Sigmoid colon (tissue), 4 donors: ENCODE measurements at regions not wholly inside any gene's neighbourhood (a gene's known extent, or its start where the extent isn't known, plus 50 kb on each side); places are given as distances from the start of the nearest gene placed in this dataset.

ENCODE experiments used
- EP300 ChIP-seq, 4 donors: sonication (generic); formaldehyde crosslinking; IDR thresholded peaks; one replicate each; pipeline ENCODE4 v1.6.1; 2017; ENCODE audit warnings: antibody characterized with exemption in 4 of 4
- POLR2AphosphoS5 ChIP-seq, 4 donors: sonication (generic); formaldehyde crosslinking; IDR thresholded peaks; one replicate each; pipeline ENCODE4 v1.6.1; 2017; ENCODE audit warnings: antibody characterized with exemption in 4 of 4
- TF ChIP-seq, protein P1 (sequence below), 4 experiments: fragments of 450-650 bp in 3 of 4; fragments of 200-600 bp in 1 of 4; IDR thresholded peaks; one replicate each; pipeline ENCODE4 v1.5.1; 2016 to 2019; ENCODE audit warnings: antibody characterized with exemption in 4 of 4, mild to moderate bottlenecking in 3 of 4, moderate library complexity in 2 of 4

DNA sequence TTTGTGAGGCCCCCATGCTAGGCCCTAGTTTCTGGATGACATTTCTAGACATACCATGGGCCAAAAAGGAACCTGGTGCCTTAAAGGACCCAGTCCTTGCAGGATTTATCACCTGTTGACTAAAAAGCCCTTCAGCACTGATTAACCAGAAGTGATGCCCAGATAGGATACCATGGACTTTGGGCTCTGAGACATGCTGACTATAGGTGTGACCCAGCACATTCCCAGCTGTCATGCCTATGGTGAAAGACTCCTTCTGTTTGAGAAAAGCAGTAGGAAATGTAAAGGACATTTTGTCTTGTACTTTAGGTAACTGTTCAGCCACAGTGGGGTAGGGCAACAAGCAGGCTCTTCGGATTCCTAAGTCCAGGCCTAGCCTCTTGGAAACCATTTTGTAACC, 724.2 kb downstream of the CD109 start:
- no peak for TF ChIP-seq POLR2AphosphoS5 (IDR thresholded peaks at IDR 0.05)
- TF ChIP-seq, protein P1, sequence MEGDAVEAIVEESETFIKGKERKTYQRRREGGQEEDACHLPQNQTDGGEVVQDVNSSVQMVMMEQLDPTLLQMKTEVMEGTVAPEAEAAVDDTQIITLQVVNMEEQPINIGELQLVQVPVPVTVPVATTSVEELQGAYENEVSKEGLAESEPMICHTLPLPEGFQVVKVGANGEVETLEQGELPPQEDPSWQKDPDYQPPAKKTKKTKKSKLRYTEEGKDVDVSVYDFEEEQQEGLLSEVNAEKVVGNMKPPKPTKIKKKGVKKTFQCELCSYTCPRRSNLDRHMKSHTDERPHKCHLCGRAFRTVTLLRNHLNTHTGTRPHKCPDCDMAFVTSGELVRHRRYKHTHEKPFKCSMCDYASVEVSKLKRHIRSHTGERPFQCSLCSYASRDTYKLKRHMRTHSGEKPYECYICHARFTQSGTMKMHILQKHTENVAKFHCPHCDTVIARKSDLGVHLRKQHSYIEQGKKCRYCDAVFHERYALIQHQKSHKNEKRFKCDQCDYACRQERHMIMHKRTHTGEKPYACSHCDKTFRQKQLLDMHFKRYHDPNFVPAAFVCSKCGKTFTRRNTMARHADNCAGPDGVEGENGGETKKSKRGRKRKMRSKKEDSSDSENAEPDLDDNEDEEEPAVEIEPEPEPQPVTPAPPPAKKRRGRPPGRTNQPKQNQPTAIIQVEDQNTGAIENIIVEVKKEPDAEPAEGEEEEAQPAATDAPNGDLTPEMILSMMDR (IDR thresholded peaks at IDR 0.05): no peak
- TF ChIP-seq EP300 (IDR thresholded peaks at IDR 0.05): no peak
